ENCODE measurements at regions not wholly inside any gene's neighbourhood (a gene's known extent, or its start where the extent isn't known, plus 50 kb on each side); places are given as distances from the start of the nearest gene placed in this dataset.

- TF ChIP-seq CTCF (IDR thresholded peaks at IDR 0.05) (no peak), POLR2A (IDR thresholded peaks at IDR 0.05) (no peak)
Observed at GRCh38 chr4:135283934-135284333, 1082.3 kb upstream of the PABPC4L start.

Measured in prostate gland (tissue), 2 donors.